ENCODE measurements at regions not wholly inside any gene's neighbourhood (a gene's known extent, or its start where the extent isn't known, plus 50 kb on each side); places are given as distances from the start of the nearest gene placed in this dataset.

GRCh38 chr6:113326781-113327180 lies 530.4 kb upstream of the MARCKS start:
- ChIA-PET CTCF (interaction anchor here (1.6 to 6.4 kb wide), 2 partner anchors 14 to 15 kb away, joined by 3 to 40 read pairs; no protein-coding TSS in a partner anchor), POLR2A (no interaction called here)
- no peak for DNase-seq (ENCODE audit: extremely low spot score)
- TF ChIP-seq, protein P1, sequence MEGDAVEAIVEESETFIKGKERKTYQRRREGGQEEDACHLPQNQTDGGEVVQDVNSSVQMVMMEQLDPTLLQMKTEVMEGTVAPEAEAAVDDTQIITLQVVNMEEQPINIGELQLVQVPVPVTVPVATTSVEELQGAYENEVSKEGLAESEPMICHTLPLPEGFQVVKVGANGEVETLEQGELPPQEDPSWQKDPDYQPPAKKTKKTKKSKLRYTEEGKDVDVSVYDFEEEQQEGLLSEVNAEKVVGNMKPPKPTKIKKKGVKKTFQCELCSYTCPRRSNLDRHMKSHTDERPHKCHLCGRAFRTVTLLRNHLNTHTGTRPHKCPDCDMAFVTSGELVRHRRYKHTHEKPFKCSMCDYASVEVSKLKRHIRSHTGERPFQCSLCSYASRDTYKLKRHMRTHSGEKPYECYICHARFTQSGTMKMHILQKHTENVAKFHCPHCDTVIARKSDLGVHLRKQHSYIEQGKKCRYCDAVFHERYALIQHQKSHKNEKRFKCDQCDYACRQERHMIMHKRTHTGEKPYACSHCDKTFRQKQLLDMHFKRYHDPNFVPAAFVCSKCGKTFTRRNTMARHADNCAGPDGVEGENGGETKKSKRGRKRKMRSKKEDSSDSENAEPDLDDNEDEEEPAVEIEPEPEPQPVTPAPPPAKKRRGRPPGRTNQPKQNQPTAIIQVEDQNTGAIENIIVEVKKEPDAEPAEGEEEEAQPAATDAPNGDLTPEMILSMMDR (IDR thresholded peaks at IDR 0.05; ENCODE audit: control extremely low read depth, extremely low read depth, low read depth, missing control alignments): no peak

DNA sequence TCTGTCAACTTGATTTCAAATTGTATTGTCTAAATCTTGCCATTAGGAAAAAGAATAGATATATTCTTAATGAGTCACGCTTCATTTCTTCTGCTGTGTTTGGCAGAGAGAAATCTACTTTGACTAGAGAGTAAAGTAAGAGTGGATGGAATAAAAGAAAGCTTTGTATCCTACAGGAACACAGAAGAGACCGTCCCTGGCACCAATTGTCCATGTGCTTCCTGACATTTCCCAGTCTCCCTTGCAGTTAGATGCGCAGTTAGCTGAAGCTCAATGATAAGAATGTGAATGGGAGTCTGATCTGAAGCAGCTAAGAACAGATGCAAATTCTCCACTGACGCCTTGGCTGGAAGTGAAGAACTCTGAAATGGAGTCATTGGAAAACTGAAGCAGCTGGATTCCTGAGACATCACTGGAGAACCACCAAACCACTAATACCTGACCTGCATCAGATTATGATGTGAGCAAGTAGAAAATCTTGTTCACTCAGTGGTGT lies 528.2 kb upstream of the MARCKS start:
- ChIA-PET CTCF (interaction anchor here (0.9 to 6.4 kb wide), 2 partner anchors 12 to 22 kb away, joined by 5 to 40 read pairs; no protein-coding TSS in a partner anchor), POLR2A (no interaction called here)
- DNase-seq (ENCODE audit: extremely low spot score): no peak
- TF ChIP-seq, protein P1 (IDR thresholded peaks at IDR 0.05; ENCODE audit: control extremely low read depth, extremely low read depth, low read depth, missing control alignments): no peak

DNA sequence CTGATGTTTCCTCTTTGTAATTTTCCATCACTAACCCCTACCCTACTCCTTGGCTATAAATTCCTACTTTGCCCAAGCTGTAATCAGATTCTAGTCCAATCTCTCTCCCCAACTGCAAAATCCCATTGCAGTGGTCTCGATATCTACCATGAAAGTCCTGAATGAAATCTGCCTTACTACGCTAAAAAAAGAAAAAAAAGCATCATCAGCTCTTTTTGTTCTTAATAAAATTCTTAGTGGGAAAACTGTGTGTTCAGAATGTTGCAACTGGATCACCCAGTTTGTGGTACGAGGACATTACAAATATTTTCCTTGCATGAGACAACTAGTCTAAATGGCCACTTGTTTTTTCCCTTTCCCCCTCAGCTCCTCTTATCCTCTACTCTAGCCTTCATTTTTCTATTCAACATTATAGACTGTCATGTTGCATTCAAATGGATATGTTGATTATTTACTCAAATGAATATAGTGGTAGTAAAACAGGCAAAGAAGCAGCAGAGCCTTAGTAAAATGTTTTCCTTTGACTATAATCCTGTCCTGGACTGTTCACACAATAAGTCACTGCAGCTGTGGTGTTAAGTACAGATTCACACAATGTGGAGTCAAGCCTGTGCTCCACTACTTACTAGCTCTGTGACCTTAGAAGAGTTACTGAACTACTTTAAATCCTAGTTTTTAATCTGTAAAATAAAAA lies 527.1 kb upstream of the MARCKS start:
- TF ChIP-seq, protein P1 (IDR thresholded peaks at IDR 0.05; ENCODE audit: control extremely low read depth, extremely low read depth, low read depth, missing control alignments): no peak
- ChIA-PET CTCF (interaction anchor here (1.4 to 6.4 kb wide), 3 partner anchors 11 to 23 kb away, joined by 5 to 40 read pairs (median 9); no protein-coding TSS in a partner anchor), POLR2A (no interaction called here)
- no peak for DNase-seq (ENCODE audit: extremely low spot score)

- TF ChIP-seq, protein P1 (IDR thresholded peaks at IDR 0.05; ENCODE audit: control extremely low read depth, extremely low read depth, low read depth, missing control alignments): no peak
- ChIA-PET CTCF (interaction anchor here (1.4 to 6.4 kb wide), 3 partner anchors 10 to 24 kb away, joined by 5 to 40 read pairs (median 9); no protein-coding TSS in a partner anchor), POLR2A (no interaction called here)
- DNase-seq (ENCODE audit: extremely low spot score): no peak
Measured at GRCh38 chr6:113330636-113330946, 526.6 kb upstream of the MARCKS start.

DNA sequence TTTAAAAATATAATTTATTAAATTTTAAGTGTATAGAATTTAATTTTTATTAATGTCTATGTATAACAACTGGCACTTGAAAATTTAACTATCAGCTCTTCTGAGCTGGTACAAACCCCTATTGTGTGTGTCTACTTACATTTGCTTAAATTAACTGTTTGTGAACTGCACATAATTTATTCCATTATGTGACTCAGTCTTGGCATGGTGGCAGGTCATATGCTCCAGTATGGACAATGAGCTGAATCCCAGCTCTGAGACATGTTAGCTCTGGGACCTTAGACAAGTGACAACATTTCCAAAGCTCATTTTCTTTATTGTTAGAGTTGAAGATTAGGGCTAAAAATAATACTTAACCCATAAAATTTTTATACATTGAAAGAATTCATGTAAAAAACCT lies 526.1 kb upstream of the MARCKS start:
- DNase-seq (ENCODE audit: extremely low spot score): no peak
- TF ChIP-seq, protein P1 (IDR thresholded peaks at IDR 0.05; ENCODE audit: control extremely low read depth, extremely low read depth, low read depth, missing control alignments): no peak
- ChIA-PET POLR2A (no interaction called here), CTCF (interaction anchor here (1.4 to 6.4 kb wide), 3 partner anchors 10 to 24 kb away, joined by 5 to 40 read pairs (median 9); no protein-coding TSS in a partner anchor)

- CTCF ChIA-PET: interaction anchor here (3.8 to 7.7 kb wide), 2 partner anchors 9 to 32 kb away, joined by 14 to 40 read pairs; no protein-coding TSS in a partner anchor
- DNase-seq (ENCODE audit: extremely low spot score): no peak
- POLR2A ChIA-PET: no interaction called here
- TF ChIP-seq, protein P1 (IDR thresholded peaks at IDR 0.05; ENCODE audit: control extremely low read depth, extremely low read depth, low read depth, missing control alignments): no peak
Measured at GRCh38 chr6:113338644-113339043, 518.5 kb upstream of the MARCKS start.

All from GM10248 (cell line).